Sigmoid colon (tissue), 6 donors: ENCODE measurements at regions not wholly inside any gene's neighbourhood (a gene's known extent, or its start where the extent isn't known, plus 50 kb on each side); places are given as distances from the start of the nearest gene placed in this dataset.
A peak's percentile ranks its signal among the peaks of the same experiment; 100 is the strongest.

Experiments used
- DNase-seq: peaks from one replicate; pipeline ENCODE4 v3.0.0-alpha.2; 2019
- H3K27ac ChIP-seq, 4 donors: fragments of 200-600 bp; sonication (generic); one replicate each; pipeline ENCODE4 v1.5.1; 2016 to 2019; ENCODE audit warnings: mild to moderate bottlenecking in 1 of 4
- H3K27me3 ChIP-seq, 3 donors: fragments of 200-600 bp; sonication (generic); one replicate each; pipeline ENCODE4 v1.5.1; 2019; ENCODE audit warnings: mild to moderate bottlenecking in 1 of 3
- H3K36me3 ChIP-seq, 4 donors: fragments of 200-600 bp; sonication (generic); one replicate each; pipeline ENCODE4 v1.5.1; 2016 to 2019
- H3K4me1 ChIP-seq, 4 donors: fragments of 200-600 bp; sonication (generic); one replicate each; pipeline ENCODE4 v1.5.1; 2017 to 2019
- H3K4me3 ChIP-seq, 4 donors: fragments of 200-600 bp; sonication (generic); one replicate each; pipeline ENCODE4 v1.5.1; 2017 to 2019; ENCODE audit warnings: mild to moderate bottlenecking in 2 of 4, moderate library complexity in 1 of 4
- H3K9me3 ChIP-seq, 4 donors: fragments of 200-600 bp in 3 of 4; sonication (generic) in 3 of 4; one replicate each; pipeline versions ENCODE4 v1.5.1 to v1.6.1; 2013 to 2019
- CTCF ChIP-seq, 4 experiments: fragments of 450-650 bp in 3 of 4; fragments of 200-600 bp in 1 of 4; IDR thresholded peaks; one replicate each; pipeline ENCODE4 v1.5.1; 2016 to 2019; ENCODE audit warnings: antibody characterized with exemption in 4 of 4, mild to moderate bottlenecking in 3 of 4, moderate library complexity in 2 of 4
- EP300 ChIP-seq, 4 donors: sonication (generic); formaldehyde crosslinking; IDR thresholded peaks; one replicate each; pipeline ENCODE4 v1.6.1; 2017; ENCODE audit warnings: antibody characterized with exemption in 4 of 4
- POLR2A ChIP-seq, 2 donors: fragments of 450-650 bp; IDR thresholded peaks; one replicate each; pipeline ENCODE4 v1.6.1; 2016; ENCODE audit warnings: antibody characterized with exemption in 2 of 2, mild to moderate bottlenecking in 2 of 2, moderate library complexity in 2 of 2
- POLR2AphosphoS5 ChIP-seq, 4 donors: sonication (generic); formaldehyde crosslinking; IDR thresholded peaks; one replicate each; pipeline ENCODE4 v1.6.1; 2017; ENCODE audit warnings: antibody characterized with exemption in 4 of 4
- WGBS, 2 donors: extraction: QIAGEN DNeasy Blood & Tissue Kit; methylation state at CpG; one replicate each; pipeline ENCODE4 v1.1.7; 2013; 5-methylcytosine and 5-hydroxymethylcytosine counted together
- intact Hi-C: fragments of 100-400 bp; cut with DNase I; formaldehyde crosslinking; loops from one replicate; pipeline ENCODE4 v1.15.1; 2023
- donor health status: healthy with polysubstance abuse.
- donor health status: healthy.

DNA sequence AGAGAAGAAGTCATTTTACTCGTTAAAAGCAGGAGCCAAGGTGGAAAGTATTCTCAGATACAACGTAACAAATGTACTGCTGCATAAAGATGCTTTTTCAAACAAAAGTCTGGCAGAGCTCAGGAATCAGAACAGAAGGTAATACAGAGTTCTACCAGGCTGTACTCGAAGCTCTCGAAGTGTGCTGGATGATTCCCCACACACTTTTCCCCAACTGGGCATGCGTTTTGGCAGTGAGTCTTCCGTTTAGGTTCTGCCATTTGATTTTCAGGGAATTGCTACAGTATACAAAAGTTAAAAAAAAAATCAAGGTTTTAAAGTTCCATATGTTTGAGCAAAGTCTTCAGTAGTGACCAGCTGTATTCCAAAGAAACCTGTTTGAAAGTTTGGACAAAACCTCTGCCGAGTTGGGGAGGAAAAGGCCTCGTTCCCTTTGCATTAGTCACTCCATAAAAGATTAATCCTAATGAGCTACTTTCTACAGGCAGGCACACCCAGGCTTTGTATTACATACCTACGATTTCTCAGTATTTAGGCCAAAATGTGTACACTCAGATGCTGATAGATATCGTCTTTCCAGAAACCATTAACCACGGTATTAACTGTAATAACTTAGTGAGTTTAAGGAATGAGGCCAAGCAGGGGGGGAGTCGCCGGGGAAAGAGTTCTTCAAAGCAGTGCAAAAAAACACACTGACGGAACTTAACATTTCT lies 477.1 kb downstream of the LMO4 start:
- 79 to 80% methylated on average over 14 of the region's 14 CpGs for WGBS, 2 donors
- TF ChIP-seq POLR2AphosphoS5 (IDR thresholded peaks at IDR 0.05) (no peak), POLR2A (IDR thresholded peaks at IDR 0.05) (no peak), CTCF (IDR thresholded peaks at IDR 0.05) (no peak)
- Histone ChIP-seq H3K9me3 (no peaks in the 10 kb centered on the region), H3K4me1 (peaks cover 0 to 15% (median 3%) of the 10 kb centered on the region in 4 donors), H3K36me3 (no peaks in the 10 kb centered on the region), H3K27me3 (no peaks in the 10 kb centered on the region), H3K4me3 (peak overlapping the region in 2 of 4 donors; percentile 3 to 4), H3K27ac (peak overlapping the region; percentile 38 to 74 (median 46))
- no peak for DNase-seq
- intact Hi-C loops, result no loop called here

GRCh38 chr1:87806379-87807094 lies 477.9 kb downstream of the LMO4 start:
- no peak for DNase-seq
- Histone ChIP-seq H3K9me3 (no peaks in the 10 kb centered on the region), H3K27ac (peak overlapping the region; percentile 38 to 74 (median 46)), H3K27me3 (no peaks in the 10 kb centered on the region), H3K4me3 (peak overlapping the region in 1 of 4 donors; percentile 3), H3K4me1 (peaks cover 0 to 15% (median 3%) of the 10 kb centered on the region in 4 donors), H3K36me3 (no peaks in the 10 kb centered on the region)
- TF ChIP-seq CTCF (IDR thresholded peaks at IDR 0.05) (no peak), EP300 (IDR thresholded peaks at IDR 0.05) (no peak), POLR2AphosphoS5 (IDR thresholded peaks at IDR 0.05) (no peak), POLR2A (IDR thresholded peaks at IDR 0.05) (no peak)
- intact Hi-C loops, result no loop called here
- WGBS, 2 donors, result 86 to 90% methylated on average over 6 of the region's 6 CpGs

DNA sequence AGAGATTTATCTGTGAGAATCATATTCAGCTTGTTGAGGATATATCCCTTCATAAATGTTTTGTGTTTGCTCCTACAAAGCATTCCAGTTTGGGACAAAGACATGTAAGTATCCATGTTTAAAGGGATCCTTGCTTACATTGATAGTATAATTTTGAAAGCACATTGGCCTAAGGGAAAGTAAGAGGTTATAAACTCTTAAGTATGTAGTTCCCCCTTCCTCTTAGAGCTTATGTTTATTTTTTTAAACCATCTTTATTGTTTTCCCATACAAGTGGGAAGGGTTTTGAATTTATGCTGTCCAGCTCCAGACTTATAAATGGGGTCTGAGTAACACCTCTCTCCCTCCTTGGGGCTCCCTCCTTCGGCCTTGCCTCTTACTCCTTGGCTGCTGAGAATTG lies 481.5 kb downstream of the LMO4 start:
- H3K4me1 ChIP-seq, result peaks cover 0 to 27% (median 10%) of the 10 kb centered on the region in 4 donors
- H3K36me3 ChIP-seq, result no peaks in the 10 kb centered on the region
- intact Hi-C loops, result no loop called here
- H3K9me3 ChIP-seq, result no peaks in the 10 kb centered on the region
- DNase-seq, result no peak
- WGBS, 2 donors, result 72 to 92% methylated on average over 1 of the region's 1 CpG
- no peak overlapping the region for H3K27ac ChIP-seq
- H3K4me3 ChIP-seq, result no peak overlapping the region
- TF ChIP-seq POLR2A (IDR thresholded peaks at IDR 0.05) (no peak), CTCF (IDR thresholded peaks at IDR 0.05) (no peak), EP300 (IDR thresholded peaks at IDR 0.05) (no peak), POLR2AphosphoS5 (IDR thresholded peaks at IDR 0.05) (no peak)
- H3K27me3 ChIP-seq, result no peaks in the 10 kb centered on the region

- whole genome bisulfite sequencing, 2 donors, result 76 to 88% methylated on average over 6 of the region's 6 CpGs
- peaks cover 0 to 33% (median 20%) of the 10 kb centered on the region in 4 donors for H3K4me1 ChIP-seq
- intact Hi-C loops, result no loop called here
- no peak overlapping the region for H3K27ac ChIP-seq
- TF ChIP-seq POLR2AphosphoS5 (IDR thresholded peaks at IDR 0.05) (no peak), CTCF (IDR thresholded peaks at IDR 0.05) (no peak), EP300 (IDR thresholded peaks at IDR 0.05) (no peak), POLR2A (IDR thresholded peaks at IDR 0.05) (no peak)
- no peak overlapping the region for H3K4me3 ChIP-seq
- DNase-seq, result no peak
- H3K36me3 ChIP-seq, result no peaks in the 10 kb centered on the region
- no peaks in the 10 kb centered on the region for H3K27me3 ChIP-seq
- no peaks in the 10 kb centered on the region for H3K9me3 ChIP-seq
These were observed 484.3 kb downstream of the LMO4 start for GRCh38 chr1:87812871-87813577.
